WTC11 (cell line): ENCODE measurements at regions not wholly inside any gene's neighbourhood (a gene's known extent, or its start where the extent isn't known, plus 50 kb on each side); places are given as distances from the start of the nearest gene placed in this dataset.

Source experiments
- ATAC-seq: fragments of 200-7000 bp; cut with Tn5 transposase; 2 replicates; pipeline ENCODE4 v1.10.0; 2021; ENCODE audit warnings: mild to moderate bottlenecking, moderate library complexity
- CTCF ChIA-PET: fragments of 300-600 bp; sonication (Branson Sonifier 250); formaldehyde crosslinking; loops from one replicate; lab custom pipeline; 2021; ENCODE audit warnings: antibody characterized with exemption; lab: Charles Lee
- POLR2A ChIA-PET: fragments of 350-600 bp; sonication (Branson Sonifier 250); formaldehyde crosslinking; loops from one replicate; lab custom pipeline; 2021; ENCODE audit warnings: antibody characterized with exemption; lab: Charles Lee
- DNase-seq: peaks from one replicate; pipeline ENCODE4 v3.0.0; 2021; ENCODE audit warnings: low spot score
- H3K27ac Mint-ChIP-seq: 2 replicates; pipeline ENCODE4 v1.8.0; 2021; ENCODE audit warnings: mixed read lengths
- H3K27me3 Mint-ChIP-seq: 2 replicates; pipeline ENCODE4 v1.8.0; 2021; ENCODE audit warnings: low read depth, mild to moderate bottlenecking, moderate library complexity, mixed read lengths
- H3K36me3 Mint-ChIP-seq: 2 replicates; pipeline ENCODE4 v1.8.0; 2021; ENCODE audit warnings: mixed read lengths
- H3K4me1 Mint-ChIP-seq: 2 replicates; pipeline ENCODE4 v1.8.0; 2022; ENCODE audit warnings: mixed read lengths
- H3K4me3 Mint-ChIP-seq: 2 replicates; pipeline ENCODE4 v1.8.0; 2021; ENCODE audit warnings: mild to moderate bottlenecking, moderate library complexity, mixed read lengths
- H3K9me3 Mint-ChIP-seq: 2 replicates; pipeline ENCODE4 v1.8.0; 2021; ENCODE audit warnings: mixed read lengths
- CREB1 ChIP-seq: sonication (generic); formaldehyde crosslinking; IDR thresholded peaks from 2 replicates; pipeline ENCODE4 v1.8.0; 2023; ENCODE audit warnings: mild to moderate bottlenecking, missing genetic modification reagents
- ETV6 ChIP-seq: sonication (generic); formaldehyde crosslinking; IDR thresholded peaks from 2 replicates; pipeline ENCODE4 v1.8.1; 2022; ENCODE audit warnings: mild to moderate bottlenecking, missing genetic modification reagents
- GTF2I ChIP-seq: fragments of 250-450 bp; sonication (Bioruptor Pico); conservative IDR thresholded peaks from 2 replicates; pipeline ENCODE4 v1.4.0; 2021; ENCODE audit warnings: mild to moderate bottlenecking
- KAT7 ChIP-seq: sonication (generic); formaldehyde crosslinking; IDR thresholded peaks from 2 replicates; pipeline ENCODE4 v1.8.1; 2023; ENCODE audit warnings: missing genetic modification reagents, mild to moderate bottlenecking, borderline replicate concordance
- NFYB ChIP-seq: sonication (generic); formaldehyde crosslinking; conservative IDR thresholded peaks from 2 replicates; pipeline ENCODE4 v1.8.0; 2022; ENCODE audit warnings: low read depth, missing genetic modification reagents
- SP1 ChIP-seq: sonication (generic); formaldehyde crosslinking; conservative IDR thresholded peaks from 2 replicates; pipeline ENCODE4 v1.8.1; 2022; ENCODE audit warnings: missing genetic modification reagents
- TEAD1 ChIP-seq: sonication (generic); formaldehyde crosslinking; IDR thresholded peaks from 2 replicates; pipeline ENCODE4 v1.8.0; 2022; ENCODE audit warnings: mild to moderate bottlenecking, missing genetic modification reagents
- ZNF232 ChIP-seq: sonication (generic); formaldehyde crosslinking; IDR thresholded peaks from 2 replicates; pipeline ENCODE4 v1.8.0; 2022; ENCODE audit warnings: mild to moderate bottlenecking, missing genetic modification reagents
- ZNF263 ChIP-seq: sonication (generic); formaldehyde crosslinking; IDR thresholded peaks from 2 replicates; pipeline ENCODE4 v1.8.1; 2022; ENCODE audit warnings: low read depth, mild to moderate bottlenecking, moderate library complexity, missing genetic modification reagents
- ZNF396 ChIP-seq: fragments of 250-450 bp; sonication (Bioruptor Pico); IDR thresholded peaks from 2 replicates; pipeline ENCODE4 v1.8.0; 2021; ENCODE audit warnings: mild to moderate bottlenecking, moderate library complexity, borderline replicate concordance
- ZNF423 ChIP-seq: fragments of 250-450 bp; sonication (Bioruptor Pico); IDR thresholded peaks from 2 replicates; pipeline ENCODE4 v2.1.2; 2022; ENCODE audit warnings: mild to moderate bottlenecking, moderate library complexity
- TF ChIP-seq, protein P1 (sequence below): fragments of 250-450 bp; sonication (Bioruptor Pico); IDR thresholded peaks from 2 replicates; pipeline ENCODE4 v1.8.0; 2021; ENCODE audit warnings: mild to moderate bottlenecking
- TF ChIP-seq, protein P2 (sequence below): sonication (generic); formaldehyde crosslinking; IDR thresholded peaks from 2 replicates; pipeline ENCODE4 v1.8.0; 2022; ENCODE audit warnings: mild to moderate bottlenecking, missing genetic modification reagents
- TF ChIP-seq, protein P3 (sequence below): sonication (generic); formaldehyde crosslinking; IDR thresholded peaks from 2 replicates; pipeline ENCODE4 v1.8.1; 2022; ENCODE audit warnings: mild to moderate bottlenecking, moderate library complexity, missing genetic modification reagents
- TF ChIP-seq, protein P4 (sequence below): sonication (generic); formaldehyde crosslinking; IDR thresholded peaks from 2 replicates; pipeline ENCODE4 v1.8.0; 2023; ENCODE audit warnings: missing genetic modification reagents
- TF ChIP-seq, protein P5 (sequence below): sonication (generic); formaldehyde crosslinking; conservative IDR thresholded peaks from 2 replicates; pipeline ENCODE4 v1.8.1; 2022; ENCODE audit warnings: mild to moderate bottlenecking, missing genetic modification reagents
- TF ChIP-seq, protein P6 (sequence below): fragments of 250-450 bp; sonication (Bioruptor Pico); IDR thresholded peaks from 2 replicates; pipeline ENCODE4 v1.9.0; 2021; ENCODE audit warnings: moderate library complexity, mild to moderate bottlenecking, inconsistent platforms, borderline replicate concordance
- TF ChIP-seq, protein P7 (sequence below): sonication (generic); formaldehyde crosslinking; IDR thresholded peaks from 2 replicates; pipeline ENCODE4 v1.8.1; 2023; ENCODE audit warnings: mild to moderate bottlenecking, missing genetic modification reagents, borderline replicate concordance
- TF ChIP-seq, protein P8 (sequence below): fragments of 250-450 bp; sonication (Bioruptor Pico); conservative IDR thresholded peaks from 2 replicates; pipeline ENCODE4 v1.9.0; 2021; ENCODE audit warnings: mild to moderate bottlenecking
- TF ChIP-seq, protein P9 (sequence below): sonication (generic); formaldehyde crosslinking; conservative IDR thresholded peaks from 2 replicates; pipeline ENCODE4 v1.8.1; 2023; ENCODE audit warnings: mild to moderate bottlenecking, low read depth, missing genetic modification reagents, moderate library complexity

DNA sequence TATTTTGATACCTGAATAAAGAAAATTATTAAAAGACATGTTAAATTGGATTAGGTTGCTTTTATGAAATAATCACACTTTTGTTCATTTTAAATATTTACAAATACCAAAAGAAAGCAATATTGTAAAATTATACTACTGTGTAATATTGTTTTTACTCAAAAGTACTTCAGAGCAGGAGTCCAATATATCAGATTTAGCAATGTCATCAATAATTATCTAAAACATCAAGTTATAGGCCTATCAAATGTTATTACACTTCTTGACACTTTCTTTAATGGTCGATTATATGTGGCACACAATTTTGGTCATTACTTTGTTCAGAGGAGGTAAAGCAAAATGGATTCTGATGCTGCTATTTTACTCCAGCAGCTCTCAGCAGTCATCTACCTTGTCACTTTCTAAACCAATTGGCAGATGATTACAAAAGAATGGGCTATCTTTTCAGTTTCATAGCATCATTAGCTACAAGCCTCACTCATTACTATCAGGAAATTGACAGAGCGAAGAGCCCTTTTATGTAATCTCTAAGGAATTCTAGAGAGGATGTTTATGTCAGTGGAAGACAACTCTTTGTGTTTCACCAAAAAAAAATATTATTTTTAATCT, 318.6 kb downstream of the PLOD2 start:
- Mint-ChIP-seq H3K9me3 (no peaks in the 10 kb centered on the region), H3K4me1 (no peaks in the 10 kb centered on the region), H3K36me3 (no peaks in the 10 kb centered on the region), H3K27me3 (no peaks in the 10 kb centered on the region), H3K27ac (no peak overlapping the region), H3K4me3 (no peak overlapping the region)
- CTCF ChIA-PET, result no interaction called here
- ATAC-seq (no peak), DNase-seq (no peak)
- POLR2A ChIA-PET, result no interaction called here
- TF ChIP-seq, protein P1, sequence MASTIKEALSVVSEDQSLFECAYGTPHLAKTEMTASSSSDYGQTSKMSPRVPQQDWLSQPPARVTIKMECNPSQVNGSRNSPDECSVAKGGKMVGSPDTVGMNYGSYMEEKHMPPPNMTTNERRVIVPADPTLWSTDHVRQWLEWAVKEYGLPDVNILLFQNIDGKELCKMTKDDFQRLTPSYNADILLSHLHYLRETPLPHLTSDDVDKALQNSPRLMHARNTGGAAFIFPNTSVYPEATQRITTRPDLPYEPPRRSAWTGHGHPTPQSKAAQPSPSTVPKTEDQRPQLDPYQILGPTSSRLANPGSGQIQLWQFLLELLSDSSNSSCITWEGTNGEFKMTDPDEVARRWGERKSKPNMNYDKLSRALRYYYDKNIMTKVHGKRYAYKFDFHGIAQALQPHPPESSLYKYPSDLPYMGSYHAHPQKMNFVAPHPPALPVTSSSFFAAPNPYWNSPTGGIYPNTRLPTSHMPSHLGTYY, result no peak
- TF ChIP-seq GTF2I (CRISPR knock-in tag) (no peak), ZNF232 (no peak), ZNF423 (CRISPR knock-in tag) (no peak)
- TF ChIP-seq, protein P2, sequence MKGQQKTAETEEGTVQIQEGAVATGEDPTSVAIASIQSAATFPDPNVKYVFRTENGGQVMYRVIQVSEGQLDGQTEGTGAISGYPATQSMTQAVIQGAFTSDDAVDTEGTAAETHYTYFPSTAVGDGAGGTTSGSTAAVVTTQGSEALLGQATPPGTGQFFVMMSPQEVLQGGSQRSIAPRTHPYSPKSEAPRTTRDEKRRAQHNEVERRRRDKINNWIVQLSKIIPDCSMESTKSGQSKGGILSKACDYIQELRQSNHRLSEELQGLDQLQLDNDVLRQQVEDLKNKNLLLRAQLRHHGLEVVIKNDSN (CRISPR knock-in tag), result no peak
- TF ChIP-seq, protein P3, sequence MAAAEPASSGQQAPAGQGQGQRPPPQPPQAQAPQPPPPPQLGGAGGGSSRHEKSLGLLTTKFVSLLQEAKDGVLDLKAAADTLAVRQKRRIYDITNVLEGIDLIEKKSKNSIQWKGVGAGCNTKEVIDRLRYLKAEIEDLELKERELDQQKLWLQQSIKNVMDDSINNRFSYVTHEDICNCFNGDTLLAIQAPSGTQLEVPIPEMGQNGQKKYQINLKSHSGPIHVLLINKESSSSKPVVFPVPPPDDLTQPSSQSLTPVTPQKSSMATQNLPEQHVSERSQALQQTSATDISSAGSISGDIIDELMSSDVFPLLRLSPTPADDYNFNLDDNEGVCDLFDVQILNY (CRISPR knock-in tag), result no peak
- TF ChIP-seq, protein P4, sequence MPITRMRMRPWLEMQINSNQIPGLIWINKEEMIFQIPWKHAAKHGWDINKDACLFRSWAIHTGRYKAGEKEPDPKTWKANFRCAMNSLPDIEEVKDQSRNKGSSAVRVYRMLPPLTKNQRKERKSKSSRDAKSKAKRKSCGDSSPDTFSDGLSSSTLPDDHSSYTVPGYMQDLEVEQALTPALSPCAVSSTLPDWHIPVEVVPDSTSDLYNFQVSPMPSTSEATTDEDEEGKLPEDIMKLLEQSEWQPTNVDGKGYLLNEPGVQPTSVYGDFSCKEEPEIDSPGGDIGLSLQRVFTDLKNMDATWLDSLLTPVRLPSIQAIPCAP (CRISPR knock-in tag), result no peak

DNA sequence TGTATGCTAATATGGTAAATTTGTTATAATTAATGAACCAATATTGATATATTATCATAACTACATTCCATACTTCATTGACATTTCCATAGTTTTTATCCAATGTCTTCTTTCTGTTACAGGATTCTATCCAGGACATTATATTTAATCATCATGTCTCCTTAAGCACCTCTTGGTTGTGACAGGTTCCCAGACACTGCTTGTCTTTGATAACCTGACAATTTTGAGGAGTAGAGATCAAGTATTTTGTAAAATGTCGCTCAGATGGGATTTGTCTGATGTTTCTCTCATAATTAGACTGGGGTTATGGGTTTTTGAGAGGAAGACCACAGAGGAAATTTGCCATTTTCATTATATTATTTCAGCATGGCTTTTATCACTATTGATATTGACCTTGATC, 317.4 kb downstream of the PLOD2 start:
- ATAC-seq (no peak), DNase-seq (no peak)
- CTCF ChIA-PET, result no interaction called here
- H3K36me3 Mint-ChIP-seq, result no peaks in the 10 kb centered on the region
- no peak overlapping the region for H3K27ac Mint-ChIP-seq
- no peaks in the 10 kb centered on the region for H3K4me1 Mint-ChIP-seq
- no peak overlapping the region for H3K4me3 Mint-ChIP-seq
- TF ChIP-seq, protein P5, sequence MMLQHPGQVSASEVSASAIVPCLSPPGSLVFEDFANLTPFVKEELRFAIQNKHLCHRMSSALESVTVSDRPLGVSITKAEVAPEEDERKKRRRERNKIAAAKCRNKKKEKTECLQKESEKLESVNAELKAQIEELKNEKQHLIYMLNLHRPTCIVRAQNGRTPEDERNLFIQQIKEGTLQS (CRISPR knock-in tag), result no peak
- TF ChIP-seq TEAD1 (CRISPR knock-in tag), result no peak
- no peak for TF ChIP-seq KAT7 (CRISPR knock-in tag)
- no peak for TF ChIP-seq ZNF396 (CRISPR knock-in tag)
- TF ChIP-seq, protein P6, sequence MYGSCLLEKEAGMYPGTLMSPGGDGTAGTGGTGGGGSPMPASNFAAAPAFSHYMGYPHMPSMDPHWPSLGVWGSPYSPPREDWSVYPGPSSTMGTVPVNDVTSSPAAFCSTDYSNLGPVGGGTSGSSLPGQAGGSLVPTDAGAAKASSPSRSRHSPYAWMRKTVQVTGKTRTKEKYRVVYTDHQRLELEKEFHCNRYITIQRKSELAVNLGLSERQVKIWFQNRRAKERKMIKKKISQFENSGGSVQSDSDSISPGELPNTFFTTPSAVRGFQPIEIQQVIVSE (CRISPR knock-in tag), result no peak
- TF ChIP-seq, protein P7, sequence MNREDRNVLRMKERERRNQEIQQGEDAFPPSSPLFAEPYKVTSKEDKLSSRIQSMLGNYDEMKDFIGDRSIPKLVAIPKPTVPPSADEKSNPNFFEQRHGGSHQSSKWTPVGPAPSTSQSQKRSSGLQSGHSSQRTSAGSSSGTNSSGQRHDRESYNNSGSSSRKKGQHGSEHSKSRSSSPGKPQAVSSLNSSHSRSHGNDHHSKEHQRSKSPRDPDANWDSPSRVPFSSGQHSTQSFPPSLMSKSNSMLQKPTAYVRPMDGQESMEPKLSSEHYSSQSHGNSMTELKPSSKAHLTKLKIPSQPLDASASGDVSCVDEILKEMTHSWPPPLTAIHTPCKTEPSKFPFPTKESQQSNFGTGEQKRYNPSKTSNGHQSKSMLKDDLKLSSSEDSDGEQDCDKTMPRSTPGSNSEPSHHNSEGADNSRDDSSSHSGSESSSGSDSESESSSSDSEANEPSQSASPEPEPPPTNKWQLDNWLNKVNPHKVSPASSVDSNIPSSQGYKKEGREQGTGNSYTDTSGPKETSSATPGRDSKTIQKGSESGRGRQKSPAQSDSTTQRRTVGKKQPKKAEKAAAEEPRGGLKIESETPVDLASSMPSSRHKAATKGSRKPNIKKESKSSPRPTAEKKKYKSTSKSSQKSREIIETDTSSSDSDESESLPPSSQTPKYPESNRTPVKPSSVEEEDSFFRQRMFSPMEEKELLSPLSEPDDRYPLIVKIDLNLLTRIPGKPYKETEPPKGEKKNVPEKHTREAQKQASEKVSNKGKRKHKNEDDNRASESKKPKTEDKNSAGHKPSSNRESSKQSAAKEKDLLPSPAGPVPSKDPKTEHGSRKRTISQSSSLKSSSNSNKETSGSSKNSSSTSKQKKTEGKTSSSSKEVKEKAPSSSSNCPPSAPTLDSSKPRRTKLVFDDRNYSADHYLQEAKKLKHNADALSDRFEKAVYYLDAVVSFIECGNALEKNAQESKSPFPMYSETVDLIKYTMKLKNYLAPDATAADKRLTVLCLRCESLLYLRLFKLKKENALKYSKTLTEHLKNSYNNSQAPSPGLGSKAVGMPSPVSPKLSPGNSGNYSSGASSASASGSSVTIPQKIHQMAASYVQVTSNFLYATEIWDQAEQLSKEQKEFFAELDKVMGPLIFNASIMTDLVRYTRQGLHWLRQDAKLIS, result no peak
- TF ChIP-seq ZNF232, result no peak
- TF ChIP-seq CREB1 (CRISPR knock-in tag), result no peak
- TF ChIP-seq, protein P8, sequence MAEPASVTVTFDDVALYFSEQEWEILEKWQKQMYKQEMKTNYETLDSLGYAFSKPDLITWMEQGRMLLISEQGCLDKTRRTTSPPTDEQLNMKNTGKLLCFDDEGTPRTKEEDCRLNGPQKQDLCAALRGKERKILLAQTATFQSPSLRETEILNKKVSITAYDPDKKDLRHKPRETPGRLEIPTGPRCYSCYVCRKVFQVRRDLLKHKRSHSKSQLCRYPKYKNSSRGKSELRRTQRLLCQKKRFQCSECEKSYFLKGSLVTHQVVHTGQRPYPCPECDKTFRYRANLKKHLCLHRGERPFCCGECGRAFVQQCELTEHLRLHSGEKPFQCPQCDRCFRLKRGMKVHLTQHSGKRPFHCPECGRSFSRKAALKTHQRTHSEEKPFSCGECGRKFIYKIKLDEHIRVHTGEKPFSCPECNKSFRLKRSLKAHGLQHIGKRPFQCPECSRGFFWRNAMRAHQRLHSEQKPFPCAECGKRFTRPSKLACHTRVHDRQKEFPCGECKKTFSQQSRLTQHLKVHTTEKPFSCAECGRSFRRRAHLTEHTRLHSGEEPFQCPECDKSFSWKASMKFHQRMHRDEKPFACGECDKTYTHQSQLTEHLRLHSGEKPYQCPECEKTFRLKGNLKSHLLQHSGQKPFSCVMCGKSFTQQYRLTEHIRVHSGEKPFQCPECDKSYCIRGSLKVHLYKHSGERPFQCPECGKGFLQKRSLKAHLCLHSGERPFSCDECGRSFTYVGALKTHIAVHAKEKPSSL (CRISPR knock-in tag), result no peak
- no peak for TF ChIP-seq SP1 (CRISPR knock-in tag)
- TF ChIP-seq, protein P9, sequence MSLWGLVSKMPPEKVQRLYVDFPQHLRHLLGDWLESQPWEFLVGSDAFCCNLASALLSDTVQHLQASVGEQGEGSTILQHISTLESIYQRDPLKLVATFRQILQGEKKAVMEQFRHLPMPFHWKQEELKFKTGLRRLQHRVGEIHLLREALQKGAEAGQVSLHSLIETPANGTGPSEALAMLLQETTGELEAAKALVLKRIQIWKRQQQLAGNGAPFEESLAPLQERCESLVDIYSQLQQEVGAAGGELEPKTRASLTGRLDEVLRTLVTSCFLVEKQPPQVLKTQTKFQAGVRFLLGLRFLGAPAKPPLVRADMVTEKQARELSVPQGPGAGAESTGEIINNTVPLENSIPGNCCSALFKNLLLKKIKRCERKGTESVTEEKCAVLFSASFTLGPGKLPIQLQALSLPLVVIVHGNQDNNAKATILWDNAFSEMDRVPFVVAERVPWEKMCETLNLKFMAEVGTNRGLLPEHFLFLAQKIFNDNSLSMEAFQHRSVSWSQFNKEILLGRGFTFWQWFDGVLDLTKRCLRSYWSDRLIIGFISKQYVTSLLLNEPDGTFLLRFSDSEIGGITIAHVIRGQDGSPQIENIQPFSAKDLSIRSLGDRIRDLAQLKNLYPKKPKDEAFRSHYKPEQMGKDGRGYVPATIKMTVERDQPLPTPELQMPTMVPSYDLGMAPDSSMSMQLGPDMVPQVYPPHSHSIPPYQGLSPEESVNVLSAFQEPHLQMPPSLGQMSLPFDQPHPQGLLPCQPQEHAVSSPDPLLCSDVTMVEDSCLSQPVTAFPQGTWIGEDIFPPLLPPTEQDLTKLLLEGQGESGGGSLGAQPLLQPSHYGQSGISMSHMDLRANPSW (CRISPR knock-in tag), result no peak
- TF ChIP-seq NFYB (CRISPR knock-in tag), result no peak
- no peak for TF ChIP-seq ETV6 (CRISPR knock-in tag)
- TF ChIP-seq ZNF263, result no peak
- H3K9me3 Mint-ChIP-seq, result no peaks in the 10 kb centered on the region
- no peaks in the 10 kb centered on the region for H3K27me3 Mint-ChIP-seq
- POLR2A ChIA-PET, result no interaction called here
